Loucy (cell line): ENCODE measurements at regions not wholly inside any gene's neighbourhood (a gene's known extent, or its start where the extent isn't known, plus 50 kb on each side); places are given as distances from the start of the nearest gene placed in this dataset.

Experiments
- H2AFZ ChIP-seq: fragments of 200-600 bp; sonication (generic); 2 replicates; pipeline ENCODE4 v1.6.0; 2016; ENCODE audit warnings: antibody characterized with exemption, mild to moderate bottlenecking, low read length, moderate library complexity
- H3F3A ChIP-seq: fragments of 200-600 bp; 2 replicates; pipeline ENCODE4 v1.6.0; 2016; ENCODE audit warnings: antibody characterized with exemption, low read depth, mild to moderate bottlenecking
- H3K27me3 ChIP-seq: fragments of 200-600 bp; sonication (generic); 2 replicates; pipeline ENCODE4 v1.6.1; 2014; ENCODE audit warnings: low read length, mild to moderate bottlenecking; ENCODE audit not compliant: insufficient read depth, poor library complexity, severe bottlenecking
- H3K36me3 ChIP-seq: fragments of 200-600 bp; sonication (generic); 2 replicates; pipeline ENCODE4 v1.6.1; 2016; ENCODE audit warnings: low read length; ENCODE audit not compliant: insufficient read depth
- H3K4me1 ChIP-seq: fragments of 200-600 bp; sonication (generic); 2 replicates; pipeline ENCODE4 v1.5.1; 2014; ENCODE audit warnings: low read length, mild to moderate bottlenecking; ENCODE audit not compliant: insufficient read depth, poor library complexity, severe bottlenecking
- H3K4me2 ChIP-seq: fragments of 200-600 bp; sonication (generic); 2 replicates; pipeline ENCODE4 v1.6.0; 2014; ENCODE audit warnings: antibody characterized with exemption, low read length, low read depth, mild to moderate bottlenecking; ENCODE audit not compliant: poor library complexity, severe bottlenecking
- H3K4me3 ChIP-seq: fragments of 200-600 bp; sonication (generic); 2 replicates; pipeline ENCODE4 v1.5.1; 2014; ENCODE audit warnings: low read length, mild to moderate bottlenecking, mixed read lengths; ENCODE audit not compliant: poor library complexity, severe bottlenecking
- H3K79me2 ChIP-seq: fragments of 200-600 bp; sonication (generic); 2 replicates; pipeline ENCODE4 v1.6.1; 2014; ENCODE audit warnings: low read length; ENCODE audit not compliant: insufficient read depth
- H3K9ac ChIP-seq: fragments of 200-600 bp; sonication (generic); 2 replicates; pipeline ENCODE4 v1.6.0; 2014; ENCODE audit warnings: mild to moderate bottlenecking, low read depth, low read length, moderate library complexity; ENCODE audit not compliant: poor library complexity, severe bottlenecking
- H3K9me2 ChIP-seq: fragments of 200-600 bp; sonication (generic); replicated peaks from 2 replicates; pipeline ENCODE4 v1.6.1; 2016; ENCODE audit warnings: low read depth, low read length, mixed read lengths
- H3K9me3 ChIP-seq: fragments of 200-600 bp; sonication (generic); 2 replicates; pipeline ENCODE4 v1.6.1; 2014; ENCODE audit warnings: mild to moderate bottlenecking, antibody characterized with exemption, low read length, low read depth; ENCODE audit not compliant: insufficient read depth
- H4K20me1 ChIP-seq: fragments of 200-600 bp; sonication (generic); 2 replicates; pipeline ENCODE4 v1.6.0; 2014; ENCODE audit warnings: antibody characterized with exemption, low read length, mild to moderate bottlenecking; ENCODE audit not compliant: insufficient read depth, poor library complexity, severe bottlenecking
- EZH2phosphoT487 ChIP-seq: fragments of 200-600 bp; IDR thresholded peaks from 2 replicates; pipeline ENCODE4 v1.6.1; 2018; ENCODE audit warnings: antibody characterized with exemption, mild to moderate bottlenecking, moderate library complexity, borderline replicate concordance
- TF ChIP-seq, protein P1 (sequence below): fragments of 200-600 bp; sonication (generic); conservative IDR thresholded peaks from 2 replicates; pipeline ENCODE4 v1.5.1; 2014; ENCODE audit warnings: mild to moderate bottlenecking, antibody characterized with exemption, low read length

DNA sequence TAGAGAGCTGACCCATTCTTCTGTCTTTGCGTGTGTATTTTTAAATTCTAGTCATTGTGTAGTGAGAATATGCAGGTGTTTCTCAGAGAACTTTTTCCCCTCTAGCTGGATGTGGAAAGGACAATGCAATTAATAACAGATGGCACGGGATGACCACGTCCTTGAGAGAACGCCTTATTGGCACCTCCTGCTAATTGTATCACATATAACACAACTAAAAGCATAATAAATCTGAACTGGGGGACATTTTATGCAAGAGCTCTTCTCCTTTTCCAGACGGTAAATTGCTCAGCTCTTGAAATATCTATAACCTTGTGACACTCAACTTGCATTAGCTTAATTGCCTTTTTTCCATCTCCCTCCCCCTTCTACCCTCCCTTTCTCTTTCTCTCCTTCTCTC lies 62.9 kb upstream of the IZUMO3 start:
- Histone ChIP-seq H2AFZ (no peak overlapping the region), H4K20me1 (no peaks in the 10 kb centered on the region), H3K79me2 (no peaks in the 10 kb centered on the region), H3K4me3 (no peak overlapping the region), H3K4me2 (no peak overlapping the region), H3K27me3 (no peaks in the 10 kb centered on the region), H3K4me1 (no peaks in the 10 kb centered on the region), H3K9ac (no peak overlapping the region), H3F3A (no peaks in the 10 kb centered on the region), H3K9me3 (no peaks in the 10 kb centered on the region), H3K9me2 (no peaks in the 10 kb centered on the region), H3K36me3 (no peaks in the 10 kb centered on the region)
- TF ChIP-seq EZH2phosphoT487: no peak
- TF ChIP-seq, protein P1, sequence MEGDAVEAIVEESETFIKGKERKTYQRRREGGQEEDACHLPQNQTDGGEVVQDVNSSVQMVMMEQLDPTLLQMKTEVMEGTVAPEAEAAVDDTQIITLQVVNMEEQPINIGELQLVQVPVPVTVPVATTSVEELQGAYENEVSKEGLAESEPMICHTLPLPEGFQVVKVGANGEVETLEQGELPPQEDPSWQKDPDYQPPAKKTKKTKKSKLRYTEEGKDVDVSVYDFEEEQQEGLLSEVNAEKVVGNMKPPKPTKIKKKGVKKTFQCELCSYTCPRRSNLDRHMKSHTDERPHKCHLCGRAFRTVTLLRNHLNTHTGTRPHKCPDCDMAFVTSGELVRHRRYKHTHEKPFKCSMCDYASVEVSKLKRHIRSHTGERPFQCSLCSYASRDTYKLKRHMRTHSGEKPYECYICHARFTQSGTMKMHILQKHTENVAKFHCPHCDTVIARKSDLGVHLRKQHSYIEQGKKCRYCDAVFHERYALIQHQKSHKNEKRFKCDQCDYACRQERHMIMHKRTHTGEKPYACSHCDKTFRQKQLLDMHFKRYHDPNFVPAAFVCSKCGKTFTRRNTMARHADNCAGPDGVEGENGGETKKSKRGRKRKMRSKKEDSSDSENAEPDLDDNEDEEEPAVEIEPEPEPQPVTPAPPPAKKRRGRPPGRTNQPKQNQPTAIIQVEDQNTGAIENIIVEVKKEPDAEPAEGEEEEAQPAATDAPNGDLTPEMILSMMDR: no peak

DNA sequence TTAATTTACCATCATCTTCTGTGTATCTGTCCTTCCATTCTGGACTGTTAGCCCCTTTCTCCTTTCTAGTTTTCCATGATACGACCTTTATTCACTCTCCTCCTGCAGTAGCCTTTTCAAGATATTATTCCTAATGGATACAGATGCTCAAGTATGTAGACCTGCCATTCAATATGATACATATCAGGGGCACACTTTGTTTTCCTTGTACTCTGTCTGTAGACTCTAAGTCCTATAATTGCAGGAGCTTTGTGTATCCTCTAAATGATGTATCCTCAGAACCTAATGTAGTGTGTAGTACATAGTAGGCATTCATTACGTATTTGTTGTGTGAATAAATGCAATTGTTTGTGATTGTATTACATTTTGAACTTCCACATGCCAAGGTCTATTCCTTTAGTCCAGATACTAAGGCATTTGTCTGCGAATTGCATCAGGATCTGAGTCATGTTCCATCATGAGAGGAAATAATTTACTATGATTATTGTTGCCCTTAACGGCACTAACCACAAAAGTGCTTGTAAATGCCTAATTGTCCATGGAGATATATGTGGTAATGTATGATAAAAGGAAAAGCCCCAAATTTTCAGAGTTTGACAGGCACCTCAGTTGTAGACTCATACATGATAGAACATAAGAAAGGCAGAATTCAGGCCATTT lies 57.1 kb upstream of the IZUMO3 start:
- no peaks in the 10 kb centered on the region for H3K36me3 ChIP-seq
- H3K27me3 ChIP-seq: no peaks in the 10 kb centered on the region
- H3K79me2 ChIP-seq: no peaks in the 10 kb centered on the region
- no peaks in the 10 kb centered on the region for H3F3A ChIP-seq
- no peaks in the 10 kb centered on the region for H3K4me1 ChIP-seq
- H3K9ac ChIP-seq: no peak overlapping the region
- H3K4me3 ChIP-seq: no peak overlapping the region
- H3K4me2 ChIP-seq: no peak overlapping the region
- no peak overlapping the region for H2AFZ ChIP-seq
- H3K9me2 ChIP-seq: no peaks in the 10 kb centered on the region
- no peak for TF ChIP-seq EZH2phosphoT487
- TF ChIP-seq, protein P1: no peak
- no peaks in the 10 kb centered on the region for H3K9me3 ChIP-seq
- no peaks in the 10 kb centered on the region for H4K20me1 ChIP-seq
